ENCODE measurements at regions not wholly inside any gene's neighbourhood (a gene's known extent, or its start where the extent isn't known, plus 50 kb on each side); places are given as distances from the start of the nearest gene placed in this dataset.
"Not testable (repeated sequence)": the region's sequence is repeated elsewhere in the genome, so short reads cannot be mapped to it uniquely, and the experiment has no call there.

DNA sequence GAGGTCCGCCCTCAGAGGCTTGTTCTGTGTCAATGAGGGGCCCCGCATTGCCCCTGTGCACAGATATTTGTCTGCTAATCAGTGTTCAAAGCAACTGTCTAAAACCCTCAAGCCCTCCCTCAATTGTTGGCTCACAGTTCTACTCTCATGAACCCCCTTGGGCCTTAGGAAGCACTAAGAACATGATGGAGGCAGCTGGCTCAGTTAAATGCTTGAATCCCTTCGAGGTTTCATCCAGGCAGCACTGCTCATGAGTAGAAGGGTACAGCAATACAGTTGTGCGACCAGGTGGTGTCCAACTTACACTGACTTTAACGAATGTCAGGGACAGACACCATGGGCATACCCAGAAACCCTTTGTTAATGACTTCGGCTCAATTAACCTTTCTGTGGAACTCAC lies 89.2 kb upstream of the WSCD1 start:
- DNase-seq = no peak

DNA sequence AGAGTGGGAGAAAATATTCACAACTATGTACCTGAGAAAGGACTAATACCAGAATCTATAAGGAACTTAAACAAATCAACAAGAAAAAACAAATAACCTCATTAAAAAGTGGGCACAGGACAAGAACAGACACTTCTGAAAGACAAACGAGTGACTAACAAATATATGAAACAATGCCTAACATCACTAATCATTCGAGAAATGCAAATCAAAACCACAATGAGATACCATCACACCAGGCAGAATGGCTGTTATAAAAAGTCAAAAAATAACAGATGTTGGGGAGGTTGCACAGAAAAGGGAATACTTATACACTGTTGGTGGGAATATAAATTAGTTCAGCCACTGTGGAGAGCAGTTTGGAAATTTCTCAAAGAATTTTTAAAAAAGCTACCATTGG lies 83.5 kb upstream of the WSCD1 start:
- DNase-seq = no peak

DNA sequence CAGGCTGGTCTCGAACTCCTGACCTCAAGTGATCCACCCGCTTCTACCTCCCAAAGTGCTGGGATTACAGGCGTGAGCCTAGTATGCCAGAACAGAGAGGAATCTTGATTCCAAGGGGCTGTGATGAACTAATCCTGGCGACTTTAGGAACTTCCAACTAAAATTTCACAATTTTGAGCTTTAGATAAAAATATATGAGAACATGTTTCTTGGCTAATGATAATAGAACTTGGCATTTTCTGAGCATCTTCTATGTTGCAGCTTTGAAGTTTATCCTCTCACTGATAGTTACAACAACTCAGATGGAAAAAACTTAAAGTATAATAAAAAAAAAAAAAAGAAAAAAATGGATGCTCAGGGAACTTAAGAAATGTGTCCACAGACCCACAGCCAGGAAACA lies 69.8 kb upstream of the WSCD1 start:
- no peak for DNase-seq

DNA sequence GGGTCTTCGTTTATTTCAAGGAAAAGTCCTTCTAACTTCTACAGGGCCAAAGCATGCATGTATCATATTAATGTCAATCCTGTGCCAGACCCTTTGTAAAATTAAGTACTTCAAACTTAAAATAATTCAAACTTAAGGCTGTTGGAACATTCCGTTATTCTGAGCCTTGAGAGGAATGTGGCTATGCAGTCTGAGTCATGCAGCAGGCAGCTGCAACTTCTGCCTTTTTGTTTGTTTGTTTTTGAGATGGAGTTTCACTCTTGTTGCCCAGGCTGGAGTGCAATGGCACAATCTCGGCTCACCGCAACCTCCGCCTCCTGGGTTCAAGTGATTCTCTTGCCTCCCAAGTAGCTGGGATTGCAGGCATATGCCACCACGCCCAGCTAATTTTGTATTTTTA lies 67.0 kb upstream of the WSCD1 start:
- DNase-seq = not testable (repeated sequence)

DNA sequence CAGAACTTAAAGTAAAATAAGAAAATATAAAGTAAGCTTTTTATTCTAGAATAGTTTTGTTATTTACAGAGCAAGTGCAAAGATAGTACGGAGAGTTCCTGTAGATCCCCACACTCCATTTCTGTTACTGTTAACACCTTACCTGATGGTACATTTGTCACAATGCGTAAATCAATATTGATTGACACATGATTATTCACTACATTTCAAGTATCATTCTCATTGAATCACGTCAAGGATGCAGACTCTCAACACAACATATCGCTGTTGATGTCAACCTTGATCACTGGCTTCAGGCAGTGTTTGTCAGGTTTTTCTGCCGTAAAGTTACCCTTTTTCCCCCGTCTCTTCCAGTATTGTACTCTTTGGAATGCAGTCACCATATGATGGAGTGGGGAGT lies 64.2 kb upstream of the WSCD1 start:
- DNase-seq = no peak

DNA sequence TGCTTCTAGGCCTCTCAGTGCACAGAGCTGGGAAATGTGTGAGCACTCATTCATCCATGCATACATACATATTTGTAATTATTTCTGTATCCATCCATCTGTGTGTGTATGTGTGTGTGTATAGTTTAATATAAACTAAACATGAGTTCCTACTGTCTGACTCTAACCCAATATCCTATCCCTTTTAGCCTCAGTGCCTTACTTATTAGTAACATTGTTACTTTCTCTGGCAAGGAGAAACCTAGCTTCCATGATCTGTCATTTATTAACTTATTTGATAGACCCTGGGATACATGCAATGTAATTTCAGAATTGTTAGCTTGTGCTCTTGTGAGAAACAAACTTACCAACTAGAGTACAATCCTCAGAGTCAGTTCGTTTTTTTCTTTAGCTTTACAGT lies 59.0 kb upstream of the WSCD1 start:
- DNase-seq = no peak

DNA sequence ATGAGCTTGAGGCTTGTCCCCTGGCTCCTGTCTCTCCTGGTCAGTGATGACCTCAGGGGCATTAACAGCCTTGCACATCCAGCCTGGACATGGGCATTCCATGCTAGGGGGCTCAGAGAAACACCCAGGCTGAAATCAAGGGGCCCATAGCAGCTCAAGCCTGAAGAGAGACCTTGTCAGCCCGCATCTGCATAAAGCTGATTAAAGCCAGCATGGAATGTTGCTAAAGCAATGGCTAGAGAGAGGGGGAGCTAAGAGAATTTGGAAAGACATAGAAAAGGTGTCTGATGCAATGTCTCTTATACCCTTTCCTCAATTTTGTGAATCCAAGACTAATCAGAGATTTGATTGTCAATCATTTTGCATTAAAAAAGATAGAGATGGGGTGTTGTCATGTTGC lies 51.4 kb upstream of the WSCD1 start:
- DNase-seq = no peak

DNA sequence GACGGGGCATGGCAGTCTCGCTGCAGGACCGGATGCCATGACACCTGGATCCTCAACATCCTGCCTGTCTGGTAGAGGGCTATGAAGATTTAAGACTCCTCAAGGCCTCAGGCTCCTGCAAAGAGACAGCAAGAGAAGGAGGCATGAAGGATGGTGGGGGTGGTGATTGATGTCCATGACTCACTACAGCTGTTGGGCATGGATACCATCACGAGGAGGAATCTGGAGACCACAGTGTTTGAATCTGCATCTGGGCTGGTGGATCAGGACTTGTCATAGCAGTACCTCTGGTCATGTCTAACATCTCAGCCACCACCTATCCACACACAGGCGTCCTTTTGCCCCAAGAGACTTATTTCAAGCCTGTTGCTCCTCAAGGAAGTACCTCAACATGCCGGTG lies 50.2 kb upstream of the WSCD1 start:
- DNase-seq = peak; percentile 1 to 6

DNA sequence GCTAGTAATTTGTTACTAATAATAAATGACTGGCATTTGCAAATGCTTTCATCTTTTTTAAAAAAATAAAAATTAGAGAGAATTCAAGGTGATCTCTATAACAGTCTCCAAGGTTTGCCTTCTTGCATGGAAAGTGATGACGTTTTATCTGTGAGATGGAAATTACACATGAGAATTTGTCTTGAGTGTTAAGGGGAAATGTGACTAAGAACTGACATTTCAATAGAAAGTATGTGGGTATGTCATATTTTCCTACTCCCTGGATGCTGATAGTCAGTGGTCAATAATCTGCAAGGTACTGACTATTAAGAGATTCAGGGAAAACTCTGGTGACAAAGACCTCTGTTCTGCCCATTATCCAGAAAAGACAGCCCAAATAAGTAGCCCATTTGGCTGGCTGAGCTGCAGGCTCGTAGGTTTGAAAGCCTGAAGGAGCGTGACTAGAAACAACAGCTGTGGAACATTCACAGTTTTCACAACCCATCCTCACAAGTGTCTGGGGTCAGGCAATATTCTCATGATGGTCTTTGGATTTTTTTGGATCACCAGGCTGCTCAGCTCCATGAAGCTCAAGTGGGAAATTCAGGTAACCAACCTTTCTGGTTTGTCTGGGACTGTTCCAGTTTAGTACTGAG lies 49.7 kb upstream of the WSCD1 start:
- no peak for DNase-seq
